ENCODE measurements at regions not wholly inside any gene's neighbourhood (a gene's known extent, or its start where the extent isn't known, plus 50 kb on each side); places are given as distances from the start of the nearest gene placed in this dataset.

DNA sequence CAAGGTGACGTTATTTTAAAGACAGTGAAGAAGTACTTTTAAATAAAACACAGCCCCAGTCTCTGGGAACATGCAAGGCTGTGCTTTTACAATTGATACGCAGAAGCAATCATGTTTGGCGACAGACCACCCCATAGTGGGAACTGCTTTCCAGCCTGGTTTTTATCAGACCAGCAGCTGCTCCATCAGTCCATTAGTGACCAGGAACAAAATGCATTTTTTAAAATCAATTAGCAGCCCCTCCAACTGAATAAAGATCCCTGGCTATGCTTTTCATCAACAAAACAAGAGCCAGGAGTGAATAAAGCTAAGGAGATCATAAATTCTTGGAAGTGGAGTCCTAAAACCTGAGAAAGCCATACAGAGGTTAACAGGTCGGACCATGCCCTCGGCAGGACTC, 153.0 kb upstream of the TENM3 start:
- no peak for DNase-seq (ENCODE audit: low read depth)

DNA sequence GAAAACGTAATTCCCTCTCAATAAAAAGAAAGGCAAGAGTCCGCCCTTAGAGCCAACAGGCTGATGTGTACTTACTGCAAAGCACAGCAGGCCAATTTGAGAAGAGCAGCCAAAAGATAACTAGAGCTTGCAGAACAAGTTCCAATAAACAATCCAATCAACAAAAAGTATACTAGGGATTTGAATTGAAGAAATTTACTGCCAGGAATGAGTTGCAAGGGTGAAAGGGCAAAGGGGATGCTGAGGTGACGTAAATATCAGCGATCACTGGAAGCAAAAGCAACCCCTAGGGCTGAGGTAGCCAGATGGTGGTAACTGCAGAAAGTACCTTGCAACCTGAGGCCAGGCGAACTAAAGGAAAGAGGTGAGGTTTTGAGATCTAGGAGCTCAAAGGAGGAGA, 152.1 kb upstream of the TENM3 start:
- no peak for DNase-seq (ENCODE audit: low read depth)

DNA sequence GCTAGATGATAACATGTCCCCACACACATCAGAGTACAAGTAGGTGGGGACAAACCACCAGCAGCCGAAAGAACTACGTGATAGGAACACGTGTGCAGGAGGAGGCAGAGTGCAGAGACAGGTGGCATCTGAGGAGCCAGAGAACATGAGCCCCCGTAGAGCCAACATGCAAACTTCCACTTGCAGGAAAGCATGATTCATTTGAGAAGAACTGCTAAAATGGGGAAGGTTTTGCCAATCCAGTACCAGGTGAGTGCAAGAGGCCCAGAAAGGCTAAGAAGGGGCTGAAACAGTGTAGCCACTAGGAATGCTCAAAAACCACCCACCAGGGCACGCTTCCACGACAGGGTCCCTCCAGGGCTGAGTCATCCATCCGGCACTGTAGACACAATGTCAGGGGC, 149.8 kb upstream of the TENM3 start:
- DNase-seq (ENCODE audit: low read depth) = no peak

DNA sequence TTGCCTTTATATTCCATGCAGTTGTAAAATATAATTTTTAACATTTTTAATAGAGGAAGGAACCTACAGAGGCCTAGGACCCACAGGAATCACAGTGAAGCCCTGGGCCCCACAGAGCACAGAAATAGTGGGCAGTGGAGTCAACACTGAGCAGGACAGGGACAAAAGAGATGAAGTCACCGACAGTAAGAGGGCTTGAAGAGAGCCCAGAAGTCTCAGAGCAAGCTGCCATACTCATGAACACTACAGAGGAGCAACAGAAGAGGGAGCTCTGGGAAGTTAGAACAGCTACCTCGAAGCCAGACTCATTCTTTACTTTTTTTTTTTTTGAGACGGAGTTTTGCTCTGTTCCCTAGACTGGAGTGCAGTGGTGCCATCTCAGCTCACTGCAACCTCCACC, 149.3 kb upstream of the TENM3 start:
- no peak for DNase-seq (ENCODE audit: low read depth)

DNA sequence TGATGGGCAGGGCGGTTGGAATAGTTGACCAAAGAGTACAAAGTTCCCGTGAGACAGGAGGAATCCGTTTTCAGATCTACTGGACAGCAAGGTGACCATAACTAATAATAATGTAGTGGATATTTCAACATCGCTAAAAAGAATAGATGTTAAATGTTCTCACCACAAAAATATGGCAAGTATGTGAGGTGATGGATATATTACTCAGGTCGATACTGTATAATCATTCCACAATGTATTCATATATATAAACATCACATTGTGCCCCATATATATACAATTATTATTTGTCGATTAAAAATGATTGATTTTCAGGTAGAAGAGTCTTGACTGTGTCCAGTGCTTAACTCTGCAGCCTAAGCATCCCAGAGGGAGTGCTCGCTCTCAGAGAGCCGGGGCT, 141.6 kb upstream of the TENM3 start:
- DNase-seq (ENCODE audit: low read depth) = no peak

DNA sequence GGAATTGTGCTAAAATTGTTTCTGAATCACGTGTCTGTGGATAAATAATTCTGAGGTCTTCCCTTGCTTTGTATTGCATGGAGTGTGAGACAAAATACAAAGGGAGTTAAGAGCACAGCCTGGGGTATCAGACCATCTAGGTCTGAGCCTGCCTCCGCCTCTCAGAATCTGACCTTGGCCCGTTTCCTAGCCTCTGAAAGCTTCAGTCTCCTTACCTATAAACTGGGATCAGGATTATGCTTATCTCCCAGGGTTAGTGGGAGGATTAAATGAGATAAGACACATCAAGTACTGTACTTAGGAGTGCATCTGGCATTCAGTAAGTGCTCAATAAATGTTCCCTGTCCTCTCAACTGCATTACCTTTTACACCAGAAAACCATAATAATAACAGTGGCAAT, 140.6 kb upstream of the TENM3 start:
- DNase-seq (ENCODE audit: low read depth) = no peak

DNA sequence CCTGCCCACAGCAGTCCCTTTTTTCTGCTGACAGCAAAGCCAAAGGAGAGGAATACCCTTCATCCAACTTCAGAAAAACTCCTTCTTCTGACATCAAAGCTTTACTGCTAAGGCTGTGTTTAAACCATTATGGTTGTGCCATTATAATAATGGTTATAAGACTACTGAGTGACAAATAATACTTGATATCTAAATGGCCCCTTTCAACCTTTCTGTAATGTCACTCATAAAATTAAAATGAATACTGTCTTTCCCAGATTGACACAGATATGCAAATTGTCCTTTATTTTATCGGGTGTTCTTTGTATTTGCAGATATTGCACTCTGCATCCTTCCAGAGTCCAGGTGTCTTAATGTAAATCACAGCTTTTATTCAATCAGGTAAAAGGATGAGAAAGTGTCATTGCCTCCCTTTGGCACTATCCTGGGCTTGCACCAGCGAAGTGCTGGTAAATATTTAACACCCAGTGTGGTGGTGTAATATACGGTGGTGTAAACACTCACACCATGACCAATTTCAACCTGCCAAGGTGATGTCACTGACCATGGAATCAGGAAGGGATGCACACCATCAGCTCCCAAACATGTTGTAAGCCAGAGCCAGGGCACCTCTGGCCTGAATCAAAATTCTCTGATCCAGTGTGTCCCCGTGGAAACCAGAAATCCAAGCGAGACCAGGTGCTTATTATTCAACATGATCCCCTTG, 139.4 kb upstream of the TENM3 start:
- no peak for DNase-seq (ENCODE audit: low read depth)

DNA sequence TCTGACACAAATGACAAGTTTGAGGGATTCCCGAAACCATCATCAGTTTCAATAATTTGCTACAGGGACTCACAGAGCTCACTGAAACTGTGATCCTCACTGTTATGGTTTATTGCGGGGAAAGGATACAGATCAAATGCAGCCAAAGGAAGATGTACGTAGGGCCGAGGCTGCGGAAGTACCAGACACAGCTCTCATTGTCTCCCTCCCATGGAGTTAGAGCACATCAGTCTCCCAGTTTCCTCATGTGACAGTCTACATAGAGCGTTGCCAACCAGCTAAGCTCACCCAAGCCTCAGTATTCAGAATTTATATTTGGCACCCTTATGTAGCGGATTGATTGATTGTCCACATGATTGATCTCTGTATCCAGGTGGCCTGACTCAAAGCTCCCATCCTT, 137.8 kb upstream of the TENM3 start:
- DNase-seq (ENCODE audit: low read depth) = no peak

DNA sequence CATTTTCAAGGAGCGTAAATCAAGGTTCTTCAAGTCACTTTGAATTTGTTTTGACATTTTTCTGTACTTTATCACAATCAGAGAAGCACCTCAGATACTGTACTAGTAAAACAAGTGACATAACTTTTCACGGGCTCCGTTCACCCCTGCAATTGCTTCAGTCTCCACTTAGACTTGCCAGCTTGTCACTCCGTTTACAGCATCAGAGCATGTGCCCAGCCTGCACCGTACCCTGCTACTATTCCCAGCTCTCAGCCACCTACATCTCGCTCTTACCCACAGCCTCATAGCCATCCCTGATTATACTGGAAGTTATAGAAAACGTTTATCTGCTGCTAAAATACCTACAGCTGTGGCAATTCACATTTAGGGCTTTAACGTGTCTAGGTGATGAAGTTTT, 135.3 kb upstream of the TENM3 start:
- no peak for DNase-seq (ENCODE audit: low read depth)

DNA sequence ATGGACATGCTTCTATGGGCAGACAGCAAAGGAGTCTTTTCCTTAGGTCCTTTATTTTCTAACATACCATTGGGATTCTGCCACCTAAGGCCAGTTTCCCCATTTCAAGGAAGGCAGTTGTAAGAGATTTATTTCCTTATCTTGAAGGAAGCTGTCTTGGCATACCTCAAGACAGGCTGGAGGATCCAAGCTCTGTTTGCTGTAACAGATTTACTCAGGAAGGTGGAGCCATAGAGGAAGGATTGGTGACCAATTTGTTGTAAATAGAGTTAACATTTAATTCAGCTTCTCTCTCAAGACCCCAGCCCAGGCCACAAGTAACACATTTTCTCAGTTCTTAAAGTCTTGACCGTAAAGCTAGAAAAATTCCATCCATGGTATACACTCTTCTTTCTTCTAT, 131.6 kb upstream of the TENM3 start:
- no peak for DNase-seq (ENCODE audit: low read depth)

DNA sequence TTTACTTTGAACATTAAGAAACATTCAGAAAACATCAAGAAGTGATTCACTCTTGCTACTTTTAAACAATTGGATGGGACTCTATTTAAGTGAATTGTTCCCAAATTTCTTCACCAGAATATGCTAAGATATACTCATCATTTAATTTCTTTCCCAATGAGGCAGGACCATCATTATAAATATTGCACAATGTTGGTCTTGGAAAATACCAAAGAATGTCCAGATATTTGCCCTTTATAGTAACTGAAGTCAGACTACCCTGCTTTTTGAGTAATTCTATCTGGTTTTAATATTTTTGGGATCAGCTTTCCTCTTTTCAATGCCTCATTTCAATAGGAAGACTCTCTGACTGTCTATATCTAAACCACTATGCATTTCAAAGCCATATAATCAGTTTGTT, 129.4 kb upstream of the TENM3 start:
- no peak for DNase-seq (ENCODE audit: low read depth)

DNA sequence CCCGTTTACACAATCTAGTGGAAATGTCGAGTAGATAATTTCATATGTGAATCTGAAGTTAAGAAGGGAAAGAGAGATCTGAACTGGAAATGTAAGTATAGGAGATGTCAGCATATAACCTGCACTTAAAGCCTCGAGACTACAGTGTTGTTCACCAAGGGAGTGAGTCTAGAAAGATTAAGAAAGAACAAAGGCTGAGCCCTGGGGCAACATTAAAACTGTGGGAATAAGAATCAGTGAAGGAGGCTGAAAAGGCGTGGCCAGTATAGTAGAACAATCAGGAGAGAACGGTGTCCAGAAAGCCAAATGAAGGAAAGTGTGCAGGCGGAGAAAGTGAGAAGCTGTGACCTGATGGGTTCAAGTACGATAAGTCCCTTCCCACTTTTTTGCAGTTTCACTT, 118.8 kb upstream of the TENM3 start:
- no peak for DNase-seq (ENCODE audit: low read depth)

DNA sequence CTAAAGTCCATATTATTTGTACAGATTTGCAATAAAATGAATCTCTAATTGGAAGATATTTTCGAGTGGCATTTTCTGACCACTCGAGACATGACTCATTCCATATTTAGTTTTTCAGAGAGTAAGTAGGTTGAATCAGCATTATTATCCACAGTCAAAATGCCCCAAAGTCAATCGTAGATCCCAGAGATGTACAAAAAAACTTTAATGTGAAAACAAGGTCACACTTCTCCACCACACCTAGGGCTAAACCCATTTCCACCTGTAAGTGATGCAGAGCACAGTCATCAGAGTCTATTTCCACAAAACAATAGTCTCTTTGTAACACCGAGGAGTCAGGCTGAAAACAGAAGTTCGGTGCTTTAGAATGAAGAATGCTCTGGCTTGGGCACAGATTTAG, 117.1 kb upstream of the TENM3 start:
- no peak for DNase-seq (ENCODE audit: low read depth)

DNA sequence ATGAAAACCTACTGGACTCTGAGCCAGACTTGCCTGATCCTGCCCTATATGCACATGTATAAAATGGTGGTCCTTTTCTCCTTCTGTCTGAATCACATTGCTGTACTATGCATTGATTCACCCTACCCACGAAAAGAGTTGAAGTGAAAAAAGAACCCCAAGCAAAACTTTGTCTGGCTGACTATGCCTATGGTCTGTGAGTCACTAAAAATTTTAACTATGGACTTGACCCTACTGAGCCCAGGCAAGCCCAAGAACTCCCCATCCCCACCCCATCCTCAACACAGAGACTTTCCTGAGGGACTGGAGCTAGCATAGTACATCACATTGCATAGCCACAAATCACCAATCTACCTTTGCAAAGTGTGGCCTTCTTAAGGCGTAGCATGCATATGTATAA, 116.6 kb upstream of the TENM3 start:
- DNase-seq (ENCODE audit: low read depth) = no peak

DNA sequence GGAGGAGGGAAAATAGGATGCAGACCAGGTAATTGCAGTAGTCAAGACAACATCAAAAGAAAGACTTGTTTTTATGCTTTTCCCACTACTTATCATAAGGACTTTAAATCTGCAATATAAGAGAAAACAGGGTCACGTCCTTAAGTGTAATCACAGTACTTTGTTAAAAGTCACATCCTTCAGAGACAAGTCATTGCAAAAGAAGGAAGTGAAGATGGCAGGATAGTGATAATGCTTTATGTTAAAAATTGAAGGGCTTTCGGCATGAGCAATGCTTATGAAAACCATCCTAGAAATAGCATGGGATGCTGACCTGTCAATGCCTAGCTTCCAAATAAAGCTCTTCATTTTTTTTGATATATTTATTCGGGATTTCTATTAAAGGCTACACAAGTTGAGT, 110.2 kb upstream of the TENM3 start:
- DNase-seq (ENCODE audit: low read depth) = no peak

DNA sequence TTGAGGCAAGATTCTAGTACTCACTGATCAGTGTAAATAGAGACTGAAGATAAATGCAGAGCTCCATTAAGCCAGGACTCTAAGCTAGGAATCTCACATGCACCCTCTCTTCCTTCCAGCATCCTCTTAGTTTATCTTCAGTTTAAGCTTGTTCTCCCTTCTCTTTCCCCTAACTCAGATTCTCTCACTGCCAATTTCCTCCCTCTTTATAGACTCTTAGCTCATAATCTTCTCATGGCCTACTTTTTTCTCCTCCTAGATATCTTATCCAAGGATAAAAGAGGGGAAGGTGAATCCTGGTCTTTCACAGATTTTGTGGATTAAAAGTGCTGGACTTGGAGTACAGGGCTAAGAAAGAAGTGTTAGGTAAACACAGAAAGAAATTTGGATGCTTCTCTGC, 108.9 kb upstream of the TENM3 start:
- DNase-seq (ENCODE audit: low read depth) = no peak

DNA sequence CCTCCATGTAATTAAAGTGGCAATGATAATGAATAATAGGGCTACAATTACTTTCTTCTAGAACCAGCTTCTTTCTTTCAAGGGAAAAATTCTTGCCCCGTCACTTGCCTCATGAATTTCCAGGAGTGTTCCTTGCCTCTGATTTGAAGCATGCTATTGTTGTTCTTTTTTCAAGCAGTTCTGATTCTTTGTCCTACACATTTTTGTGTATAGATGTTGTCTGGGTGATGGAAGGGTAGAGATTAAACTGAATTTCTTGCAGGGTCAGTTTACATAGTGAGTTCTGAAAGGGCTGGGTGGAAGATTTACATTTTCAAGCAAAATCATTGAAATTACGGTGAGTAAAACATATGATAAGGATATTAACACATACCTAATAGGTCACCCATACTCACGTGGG, 107.0 kb upstream of the TENM3 start:
- no peak for DNase-seq (ENCODE audit: low read depth)

DNA sequence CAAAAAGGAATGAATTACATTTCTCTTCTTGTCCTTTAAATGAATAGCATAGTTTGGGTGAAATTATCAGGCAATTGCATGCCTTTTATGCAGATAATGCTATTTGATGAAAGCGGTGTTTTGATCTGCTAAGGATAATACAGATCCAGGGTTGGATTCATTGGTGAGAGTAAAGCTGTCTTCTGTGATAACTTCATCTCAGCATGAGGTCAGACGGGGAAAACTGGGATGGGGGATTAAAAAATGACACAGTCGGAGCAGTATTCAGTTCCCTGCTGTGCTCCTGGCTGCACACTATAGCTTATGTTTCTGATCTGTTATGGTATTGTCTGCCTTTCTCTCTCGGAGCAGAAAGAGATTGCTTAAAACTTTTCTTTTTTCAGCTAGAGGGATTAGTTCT, 105.9 kb upstream of the TENM3 start:
- DNase-seq (ENCODE audit: low read depth) = no peak

DNA sequence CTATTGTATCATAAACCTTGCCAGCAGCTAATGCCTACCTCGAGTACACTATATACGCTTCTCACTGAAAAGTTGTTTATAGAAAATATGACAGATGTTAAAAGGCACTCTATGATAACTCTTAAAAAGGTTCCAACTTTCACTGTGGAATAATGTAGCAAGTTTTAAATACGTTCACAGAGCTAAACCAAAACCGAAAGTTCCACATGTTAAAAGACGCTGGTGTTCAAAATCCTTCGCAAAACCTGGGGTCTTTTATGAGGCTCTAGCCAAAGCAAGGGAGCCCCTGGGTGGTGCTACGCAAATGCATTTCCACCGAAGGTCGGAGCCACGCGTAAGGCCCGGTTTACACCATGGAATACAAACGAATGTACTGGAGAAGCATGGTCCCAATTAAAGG, 103.7 kb upstream of the TENM3 start:
- no peak for DNase-seq (ENCODE audit: low read depth)

DNA sequence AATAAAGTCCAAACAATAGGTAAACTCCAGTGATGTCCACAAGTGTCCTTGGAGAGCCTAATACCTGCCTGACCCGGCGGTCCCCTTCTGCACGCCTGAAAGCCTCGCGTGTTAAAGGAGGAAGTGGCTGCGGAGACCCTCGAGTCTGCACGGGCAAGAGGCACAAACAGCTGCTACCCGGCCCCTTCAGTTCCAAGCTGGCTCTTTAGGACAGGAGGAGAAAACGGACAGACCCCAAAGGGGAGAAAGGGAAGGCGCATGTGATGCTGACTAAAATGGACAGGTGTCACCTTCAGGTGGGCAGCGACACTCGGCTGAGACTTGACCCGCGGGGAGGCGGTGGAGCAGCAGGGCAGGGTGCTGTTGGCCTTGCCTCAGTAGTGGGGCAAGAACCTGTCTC, 102.7 kb upstream of the TENM3 start:
- no peak for DNase-seq (ENCODE audit: low read depth)

DNA sequence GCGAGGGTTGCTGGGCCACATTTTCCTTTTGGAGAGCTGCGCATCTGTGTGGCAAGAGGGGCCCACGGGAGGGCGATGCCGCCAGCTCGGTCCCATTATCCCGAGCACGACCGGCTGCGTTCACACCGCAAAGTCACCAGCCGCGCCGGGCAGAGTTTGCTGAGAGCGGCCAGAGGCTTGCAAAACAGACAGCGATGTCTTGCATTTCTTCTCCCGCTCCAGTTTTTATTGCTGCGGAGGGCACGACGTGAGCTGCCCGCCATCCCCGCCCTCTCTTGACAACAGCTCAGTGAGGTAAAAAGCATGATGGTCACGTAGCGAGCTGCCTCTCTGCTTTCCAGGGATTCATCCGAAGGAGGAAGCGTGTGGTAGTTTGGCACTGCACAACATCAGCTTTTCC, 102.1 kb upstream of the TENM3 start:
- no peak for DNase-seq (ENCODE audit: low read depth)

DNA sequence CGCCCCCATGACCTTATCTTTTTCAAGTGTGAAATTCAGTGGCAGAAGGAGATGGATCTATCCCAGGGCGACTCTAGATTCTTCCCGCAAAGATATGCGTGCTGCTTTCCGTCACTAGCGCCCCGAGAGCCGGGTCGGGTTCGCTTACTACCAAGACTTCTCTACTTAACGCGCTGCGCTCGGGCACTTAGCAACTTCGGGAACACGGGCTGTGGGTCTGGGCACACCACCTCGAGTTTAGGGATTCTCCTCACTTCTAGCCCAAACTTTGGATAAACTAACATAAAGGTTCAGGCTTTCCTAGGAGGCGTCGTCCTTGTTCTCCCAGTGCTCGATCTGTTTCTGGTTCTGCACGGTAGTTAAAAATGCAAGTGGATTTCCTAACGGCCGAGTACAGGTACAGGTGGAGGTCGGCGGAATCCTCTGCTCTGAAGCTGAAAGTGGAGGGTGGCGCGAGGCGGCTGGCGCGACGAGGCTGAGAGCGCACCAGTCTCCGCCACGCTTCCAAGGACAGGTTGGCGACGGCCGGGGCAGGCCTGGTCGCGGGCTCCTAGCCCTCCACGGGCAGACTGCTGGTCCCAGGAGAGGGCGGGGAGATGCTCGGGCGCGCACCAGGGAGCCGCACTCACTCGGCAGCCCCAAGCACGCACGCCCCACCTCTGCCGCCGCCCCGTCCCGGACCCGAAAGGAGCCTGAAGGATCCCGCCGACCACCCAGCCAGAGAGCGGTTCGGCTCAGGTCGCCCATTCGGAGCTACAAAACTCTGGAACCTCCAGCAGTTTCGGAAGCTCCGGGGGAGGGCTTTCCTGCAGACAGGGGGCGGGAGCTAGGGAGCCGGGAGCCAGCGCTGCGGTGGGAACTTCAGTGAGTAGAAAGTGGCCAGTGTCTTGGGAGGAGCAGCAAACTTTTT, 100.8 kb upstream of the TENM3 start:
- DNase-seq (ENCODE audit: low read depth) = no peak

DNA sequence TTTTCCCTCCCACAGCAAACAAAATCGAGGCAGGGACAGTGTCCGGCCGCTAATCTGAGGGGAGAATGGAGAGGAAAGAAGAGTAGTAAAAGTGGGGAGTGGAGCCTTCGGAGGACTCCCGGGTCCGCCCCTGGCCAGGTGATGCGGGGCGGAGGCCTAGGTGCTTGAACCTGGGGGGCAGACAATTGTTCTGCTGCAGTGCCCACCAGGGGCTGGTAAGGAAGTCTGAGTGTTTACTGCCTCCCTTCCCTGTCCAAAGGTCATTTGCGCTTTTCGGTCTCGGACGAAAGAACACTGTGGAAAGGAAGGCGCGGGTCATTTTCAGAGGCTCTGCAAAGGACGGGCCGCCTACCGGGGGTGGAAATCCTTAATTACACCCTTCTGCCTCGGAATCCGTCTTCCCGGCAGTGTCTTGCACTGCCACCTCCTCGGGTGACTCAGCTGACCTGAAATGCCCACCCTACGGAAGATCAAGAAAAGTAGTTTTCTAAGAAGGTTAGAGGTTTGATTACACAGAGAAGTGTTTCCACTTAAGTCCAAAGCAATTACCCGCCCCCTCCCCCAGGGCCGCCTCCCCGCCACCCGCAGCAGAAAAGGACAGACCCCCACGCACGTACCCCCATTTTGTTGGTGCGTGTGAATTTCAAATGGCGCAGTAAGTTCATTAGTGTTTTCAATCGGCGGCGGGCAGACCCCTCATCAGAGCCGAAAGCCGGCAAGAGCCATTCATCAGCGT, 99.9 kb upstream of the TENM3 start:
- DNase-seq (ENCODE audit: low read depth) = no peak
